ENCODE measurements at regions not wholly inside any gene's neighbourhood (a gene's known extent, or its start where the extent isn't known, plus 50 kb on each side); places are given as distances from the start of the nearest gene placed in this dataset.

GRCh38 chr12:102685172-102685571 is 204.8 kb upstream of the IGF1 start:
- no peaks in the 10 kb centered on the region for H3K27me3 Mint-ChIP-seq (ENCODE audit: unreplicated experiment)
- no peak for TF ChIP-seq CTCF (IDR thresholded peaks at IDR 0.05; ENCODE audit: unreplicated experiment)
- DNase-seq (ENCODE audit: low spot score), result no peak
- H3K4me1 Mint-ChIP-seq (ENCODE audit: unreplicated experiment), result no peaks in the 10 kb centered on the region
- H3K9me3 Mint-ChIP-seq (ENCODE audit: unreplicated experiment), result no peaks in the 10 kb centered on the region
- H3K27ac Mint-ChIP-seq (ENCODE audit: unreplicated experiment), result no peak overlapping the region
- H3K36me3 Mint-ChIP-seq (ENCODE audit: low read depth, unreplicated experiment), result no peaks in the 10 kb centered on the region
- H3K4me3 Mint-ChIP-seq (ENCODE audit: unreplicated experiment), result no peak overlapping the region

- Mint-ChIP-seq H3K27me3 (ENCODE audit: unreplicated experiment) (peaks cover 2% of the 10 kb centered on the region), H3K4me1 (ENCODE audit: unreplicated experiment) (no peaks in the 10 kb centered on the region), H3K4me3 (ENCODE audit: unreplicated experiment) (no peak overlapping the region), H3K9me3 (ENCODE audit: unreplicated experiment) (no peaks in the 10 kb centered on the region), H3K36me3 (ENCODE audit: low read depth, unreplicated experiment) (no peaks in the 10 kb centered on the region), H3K27ac (ENCODE audit: unreplicated experiment) (no peak overlapping the region)
- DNase-seq (ENCODE audit: low spot score), result no peak
- TF ChIP-seq CTCF (IDR thresholded peaks at IDR 0.05; ENCODE audit: unreplicated experiment), result no peak
These were observed 202.3 kb upstream of the IGF1 start for GRCh38 chr12:102682366-102683289.

GRCh38 chr12:102681747-102682146 is 201.4 kb upstream of the IGF1 start:
- peaks cover 2% of the 10 kb centered on the region for H3K27me3 Mint-ChIP-seq (ENCODE audit: unreplicated experiment)
- H3K36me3 Mint-ChIP-seq (ENCODE audit: low read depth, unreplicated experiment), result no peaks in the 10 kb centered on the region
- no peak overlapping the region for H3K4me3 Mint-ChIP-seq (ENCODE audit: unreplicated experiment)
- H3K4me1 Mint-ChIP-seq (ENCODE audit: unreplicated experiment), result no peaks in the 10 kb centered on the region
- no peak for DNase-seq (ENCODE audit: low spot score)
- H3K27ac Mint-ChIP-seq (ENCODE audit: unreplicated experiment), result no peak overlapping the region
- no peak for TF ChIP-seq CTCF (IDR thresholded peaks at IDR 0.05; ENCODE audit: unreplicated experiment)
- H3K9me3 Mint-ChIP-seq (ENCODE audit: unreplicated experiment), result no peaks in the 10 kb centered on the region

- Mint-ChIP-seq H3K4me1 (ENCODE audit: unreplicated experiment) (no peaks in the 10 kb centered on the region), H3K36me3 (ENCODE audit: low read depth, unreplicated experiment) (no peaks in the 10 kb centered on the region), H3K27me3 (ENCODE audit: unreplicated experiment) (peaks cover 2% of the 10 kb centered on the region), H3K9me3 (ENCODE audit: unreplicated experiment) (no peaks in the 10 kb centered on the region), H3K4me3 (ENCODE audit: unreplicated experiment) (no peak overlapping the region), H3K27ac (ENCODE audit: unreplicated experiment) (no peak overlapping the region)
- TF ChIP-seq CTCF (IDR thresholded peaks at IDR 0.05; ENCODE audit: unreplicated experiment), result no peak
- DNase-seq (ENCODE audit: low spot score), result no peak
These were observed 200.9 kb upstream of the IGF1 start for GRCh38 chr12:102681309-102681708.

- peaks cover 2% of the 10 kb centered on the region for H3K27me3 Mint-ChIP-seq (ENCODE audit: unreplicated experiment)
- no peak overlapping the region for H3K4me3 Mint-ChIP-seq (ENCODE audit: unreplicated experiment)
- no peaks in the 10 kb centered on the region for H3K36me3 Mint-ChIP-seq (ENCODE audit: low read depth, unreplicated experiment)
- H3K9me3 Mint-ChIP-seq (ENCODE audit: unreplicated experiment), result no peaks in the 10 kb centered on the region
- TF ChIP-seq CTCF (IDR thresholded peaks at IDR 0.05; ENCODE audit: unreplicated experiment), result no peak
- H3K27ac Mint-ChIP-seq (ENCODE audit: unreplicated experiment), result no peak overlapping the region
- no peak for DNase-seq (ENCODE audit: low spot score)
- no peaks in the 10 kb centered on the region for H3K4me1 Mint-ChIP-seq (ENCODE audit: unreplicated experiment)
These were observed 199.9 kb upstream of the IGF1 start for GRCh38 chr12:102680304-102680703.
